Activated B cell treated with CpG ODN at 0.5 μM for 24 hours (primary cell): ENCODE measurements at regions not wholly inside any gene's neighbourhood (a gene's known extent, or its start where the extent isn't known, plus 50 kb on each side); places are given as distances from the start of the nearest gene placed in this dataset.

Source experiments
- ATAC-seq: fragments of 200-7000 bp; cut with Tn5 transposase; one replicate; pipeline ENCODE4 v1.10.0; 2021; ENCODE audit warnings: low read depth, mild to moderate bottlenecking, moderate library complexity
- CTCF ChIA-PET: fragments of 350-600 bp; sonication (Branson Sonifier 250); formaldehyde crosslinking; loops from one replicate; lab custom pipeline; 2021; ENCODE audit warnings: antibody characterized with exemption; lab: Charles Lee
- POLR2A ChIA-PET: fragments of 350-600 bp; sonication (Branson Sonifier 250); formaldehyde crosslinking; loops from one replicate; lab custom pipeline; 2021; ENCODE audit warnings: antibody characterized with exemption; lab: Charles Lee
- DNase-seq: peaks from one replicate; pipeline ENCODE4 v3.0.0; 2022
- H3K27ac Mint-ChIP-seq: one replicate; pipeline ENCODE4 v1.8.0; 2020; ENCODE audit warnings: mixed read lengths
- H3K27me3 Mint-ChIP-seq: one replicate; pipeline ENCODE4 v1.8.0; 2021; ENCODE audit warnings: mixed read lengths
- H3K36me3 Mint-ChIP-seq: one replicate; pipeline ENCODE4 v1.8.0; 2021; ENCODE audit warnings: low read depth, mixed read lengths
- H3K4me1 Mint-ChIP-seq: one replicate; pipeline ENCODE4 v1.8.0; 2021; ENCODE audit warnings: mixed read lengths
- H3K4me3 Mint-ChIP-seq: one replicate; pipeline ENCODE4 v1.8.0; 2020; ENCODE audit warnings: mild to moderate bottlenecking, mixed read lengths
- H3K9me3 Mint-ChIP-seq: one replicate; pipeline ENCODE4 v1.8.0; 2020; ENCODE audit warnings: mixed read lengths
- intact Hi-C: fragments of 100-400 bp; cut with micrococcal nuclease; formaldehyde crosslinking; loops from one replicate; pipeline ENCODE4 v1.15.1; 2024
- TF ChIP-seq, protein P1 (sequence below): fragments of 200-600 bp; IDR thresholded peaks from one replicate; pipeline ENCODE4 v1.8.0; 2022; ENCODE audit warnings: antibody characterized with exemption, mild to moderate bottlenecking

DNA sequence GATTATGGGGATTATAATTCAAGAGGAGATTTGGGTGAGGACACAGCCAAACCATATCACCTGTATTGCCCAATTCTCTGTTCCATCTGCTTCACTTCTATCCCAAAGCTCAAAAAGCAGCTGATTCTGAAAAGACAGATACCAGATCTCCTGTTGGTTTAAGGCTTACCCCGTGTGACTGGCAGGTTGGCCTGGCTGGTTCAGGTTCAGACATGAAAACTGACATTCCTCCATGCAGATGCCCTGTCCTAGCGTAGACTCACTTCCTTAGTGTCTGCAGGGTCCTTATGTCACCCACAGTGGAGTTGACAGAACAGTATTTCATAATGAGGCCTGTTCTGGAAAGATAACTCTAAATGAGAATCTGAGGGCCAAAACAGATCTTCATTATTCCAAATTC lies 61.1 kb upstream of the FLRT2 start:
- Mint-ChIP-seq H3K27me3 (no peaks in the 10 kb centered on the region), H3K4me1 (no peaks in the 10 kb centered on the region), H3K4me3 (no peak overlapping the region), H3K36me3 (no peaks in the 10 kb centered on the region), H3K9me3 (no peaks in the 10 kb centered on the region), H3K27ac (no peak overlapping the region)
- no peak for ATAC-seq
- TF ChIP-seq, protein P1, sequence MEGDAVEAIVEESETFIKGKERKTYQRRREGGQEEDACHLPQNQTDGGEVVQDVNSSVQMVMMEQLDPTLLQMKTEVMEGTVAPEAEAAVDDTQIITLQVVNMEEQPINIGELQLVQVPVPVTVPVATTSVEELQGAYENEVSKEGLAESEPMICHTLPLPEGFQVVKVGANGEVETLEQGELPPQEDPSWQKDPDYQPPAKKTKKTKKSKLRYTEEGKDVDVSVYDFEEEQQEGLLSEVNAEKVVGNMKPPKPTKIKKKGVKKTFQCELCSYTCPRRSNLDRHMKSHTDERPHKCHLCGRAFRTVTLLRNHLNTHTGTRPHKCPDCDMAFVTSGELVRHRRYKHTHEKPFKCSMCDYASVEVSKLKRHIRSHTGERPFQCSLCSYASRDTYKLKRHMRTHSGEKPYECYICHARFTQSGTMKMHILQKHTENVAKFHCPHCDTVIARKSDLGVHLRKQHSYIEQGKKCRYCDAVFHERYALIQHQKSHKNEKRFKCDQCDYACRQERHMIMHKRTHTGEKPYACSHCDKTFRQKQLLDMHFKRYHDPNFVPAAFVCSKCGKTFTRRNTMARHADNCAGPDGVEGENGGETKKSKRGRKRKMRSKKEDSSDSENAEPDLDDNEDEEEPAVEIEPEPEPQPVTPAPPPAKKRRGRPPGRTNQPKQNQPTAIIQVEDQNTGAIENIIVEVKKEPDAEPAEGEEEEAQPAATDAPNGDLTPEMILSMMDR: no peak
- ChIA-PET CTCF (no interaction called here), POLR2A (no interaction called here)
- intact Hi-C loops: no loop called here
- DNase-seq: no peak

DNA sequence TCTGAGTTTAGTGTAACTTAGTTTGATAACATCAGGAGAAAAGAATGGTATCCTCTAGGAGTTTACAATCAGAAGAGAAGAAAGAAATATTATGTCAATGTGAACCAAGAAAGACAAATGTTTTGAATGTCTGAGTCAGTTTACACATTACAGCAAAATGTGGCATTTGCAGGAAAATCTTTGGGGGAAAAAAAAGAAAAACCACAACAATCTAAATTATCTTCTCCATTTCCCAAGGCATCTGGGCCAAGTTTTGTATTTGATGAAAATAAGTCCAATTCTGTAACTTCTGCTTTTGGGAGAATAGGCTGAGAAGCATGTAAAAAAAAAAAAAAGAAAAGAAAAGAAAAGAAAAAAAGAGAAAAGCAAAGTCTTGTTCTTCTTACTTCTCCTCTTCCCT lies 58.8 kb upstream of the FLRT2 start:
- no peaks in the 10 kb centered on the region for H3K9me3 Mint-ChIP-seq
- no peaks in the 10 kb centered on the region for H3K36me3 Mint-ChIP-seq
- TF ChIP-seq, protein P1: no peak
- intact Hi-C loops: no loop called here
- DNase-seq (no peak), ATAC-seq (no peak)
- H3K27me3 Mint-ChIP-seq: no peaks in the 10 kb centered on the region
- no peak overlapping the region for H3K4me3 Mint-ChIP-seq
- CTCF ChIA-PET: no interaction called here
- POLR2A ChIA-PET: no interaction called here
- no peaks in the 10 kb centered on the region for H3K4me1 Mint-ChIP-seq
- H3K27ac Mint-ChIP-seq: no peak overlapping the region

DNA sequence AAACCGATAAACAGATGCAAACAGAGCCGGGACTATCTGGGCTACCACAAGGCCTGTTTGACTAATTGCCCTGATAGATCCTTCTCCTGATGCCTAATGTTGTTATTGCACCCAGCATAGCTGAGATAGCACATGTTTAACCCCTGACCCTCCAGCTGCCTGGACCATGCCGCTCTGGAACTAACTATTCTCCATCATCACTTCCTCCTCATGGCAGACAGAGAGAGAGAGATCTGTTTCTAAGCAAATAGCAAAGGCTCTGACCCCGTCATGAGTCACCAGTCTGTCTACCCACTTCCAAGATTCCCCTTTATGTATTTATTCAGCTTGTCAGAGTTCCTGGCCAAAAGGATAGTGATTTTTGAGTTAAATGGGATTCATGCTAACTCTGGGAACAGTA lies 58.2 kb upstream of the FLRT2 start:
- intact Hi-C loops: no loop called here
- DNase-seq (no peak), ATAC-seq (no peak)
- Mint-ChIP-seq H3K9me3 (no peaks in the 10 kb centered on the region), H3K27ac (no peak overlapping the region), H3K27me3 (no peaks in the 10 kb centered on the region), H3K4me3 (no peak overlapping the region), H3K36me3 (no peaks in the 10 kb centered on the region), H3K4me1 (no peaks in the 10 kb centered on the region)
- POLR2A ChIA-PET: no interaction called here
- TF ChIP-seq, protein P1: no peak
- CTCF ChIA-PET: no interaction called here

DNA sequence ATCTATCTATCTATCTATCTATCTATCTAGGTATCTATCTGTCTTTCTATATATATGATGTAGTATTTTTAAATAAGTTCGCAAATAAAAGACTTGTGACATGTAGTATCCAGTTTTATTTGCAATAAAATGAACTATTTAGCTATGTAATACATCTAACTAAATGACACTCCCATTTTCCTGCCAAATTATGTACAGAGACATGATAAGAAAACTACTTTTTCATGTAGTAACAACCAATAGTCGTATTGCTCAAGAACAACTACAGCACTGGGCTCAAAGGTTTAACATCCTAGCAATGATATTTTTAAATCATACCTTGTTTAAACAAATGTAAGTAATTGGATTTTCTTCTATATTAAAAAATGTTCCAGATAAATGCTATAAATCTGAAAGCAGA lies 55.5 kb upstream of the FLRT2 start:
- intact Hi-C loops: no loop called here
- H3K36me3 Mint-ChIP-seq: no peaks in the 10 kb centered on the region

DNA sequence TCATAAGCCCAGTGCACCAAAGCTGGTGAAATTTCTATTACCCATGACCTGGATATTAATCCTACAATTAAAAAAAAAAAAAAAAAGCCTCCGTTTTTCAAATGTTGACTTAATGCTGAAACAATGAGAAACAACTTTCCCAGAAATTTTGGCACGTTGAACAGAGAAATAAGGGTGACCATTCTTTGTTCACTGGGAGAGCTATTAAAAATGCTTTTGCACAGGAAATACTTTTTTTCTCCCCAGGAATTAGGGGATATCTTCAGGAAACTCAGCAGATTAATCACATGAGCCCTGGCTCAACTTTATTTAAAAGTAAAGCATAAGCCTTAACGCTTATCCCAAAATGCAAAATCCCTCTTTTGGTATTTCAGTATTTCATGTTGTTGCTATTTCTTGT lies 54.8 kb upstream of the FLRT2 start:
- Mint-ChIP-seq H3K4me3 (no peak overlapping the region), H3K36me3 (no peaks in the 10 kb centered on the region), H3K4me1 (no peaks in the 10 kb centered on the region), H3K9me3 (no peaks in the 10 kb centered on the region), H3K27ac (no peak overlapping the region), H3K27me3 (no peaks in the 10 kb centered on the region)
- DNase-seq: no peak
- TF ChIP-seq, protein P1: no peak
- ChIA-PET CTCF (no interaction called here), POLR2A (no interaction called here)
- intact Hi-C loops: no loop called here
- ATAC-seq: no peak

More for the DNA sequence above, 55.5 kb upstream of the FLRT2 start:
- Mint-ChIP-seq H3K4me1 (no peaks in the 10 kb centered on the region), H3K27ac (no peak overlapping the region), H3K27me3 (no peaks in the 10 kb centered on the region), H3K9me3 (no peaks in the 10 kb centered on the region), H3K4me3 (no peak overlapping the region)
- TF ChIP-seq, protein P1: no peak
- CTCF ChIA-PET: no interaction called here
- ATAC-seq (no peak), DNase-seq (no peak)
- POLR2A ChIA-PET: no interaction called here
